Skeletal muscle satellite cell (primary cell): ENCODE measurements at regions not wholly inside any gene's neighbourhood (a gene's known extent, or its start where the extent isn't known, plus 50 kb on each side); places are given as distances from the start of the nearest gene placed in this dataset.
"Not testable (repeated sequence)": the region's sequence is repeated elsewhere in the genome, so short reads cannot be mapped to it uniquely, and the experiment has no call there.

Experiments
- H3K27me3 ChIP-seq: 2 replicates; pipeline ENCODE4 v1.7.0; 2013; ENCODE audit warnings: low read length; ENCODE audit not compliant: control insufficient read depth, insufficient read depth
- H3K36me3 ChIP-seq: 2 replicates; pipeline ENCODE4 v1.7.0; 2013; ENCODE audit warnings: mild to moderate bottlenecking, control low read depth, low read length; ENCODE audit not compliant: insufficient read depth
- H3K4me1 ChIP-seq: 2 replicates; pipeline ENCODE4 v1.7.0; 2013; ENCODE audit warnings: low read length; ENCODE audit not compliant: control insufficient read depth, insufficient read depth
- H3K4me2 ChIP-seq: 2 replicates; pipeline ENCODE4 v1.7.0; 2013; ENCODE audit warnings: mild to moderate bottlenecking, low read length
- H3K4me3 ChIP-seq: 2 replicates; pipeline ENCODE4 v1.7.0; 2013; ENCODE audit warnings: low read length
- H3K9ac ChIP-seq: 2 replicates; pipeline ENCODE4 v1.7.0; 2013; ENCODE audit warnings: mild to moderate bottlenecking, low read depth, low read length, moderate library complexity
- H3K9me3 ChIP-seq: replicated peaks from 2 replicates; pipeline ENCODE4 v1.7.0; 2013; ENCODE audit warnings: mild to moderate bottlenecking, control low read depth, low read length

- H3K9ac ChIP-seq, H3K4me3 ChIP-seq, H3K36me3 ChIP-seq, H3K9me3 ChIP-seq, H3K4me2 ChIP-seq, H3K27me3 ChIP-seq, H3K4me1 ChIP-seq: not testable (repeated sequence)
These were observed 754.1 kb downstream of the TTLL7 start for GRCh38 chr1:83244832-83245231.

- not testable (repeated sequence) for H3K4me1 ChIP-seq, H3K9me3 ChIP-seq, H3K4me2 ChIP-seq, H3K9ac ChIP-seq, H3K27me3 ChIP-seq, H3K36me3 ChIP-seq, H3K4me3 ChIP-seq
These were observed 759.4 kb downstream of the TTLL7 start for GRCh38 chr1:83239568-83239967.

DNA sequence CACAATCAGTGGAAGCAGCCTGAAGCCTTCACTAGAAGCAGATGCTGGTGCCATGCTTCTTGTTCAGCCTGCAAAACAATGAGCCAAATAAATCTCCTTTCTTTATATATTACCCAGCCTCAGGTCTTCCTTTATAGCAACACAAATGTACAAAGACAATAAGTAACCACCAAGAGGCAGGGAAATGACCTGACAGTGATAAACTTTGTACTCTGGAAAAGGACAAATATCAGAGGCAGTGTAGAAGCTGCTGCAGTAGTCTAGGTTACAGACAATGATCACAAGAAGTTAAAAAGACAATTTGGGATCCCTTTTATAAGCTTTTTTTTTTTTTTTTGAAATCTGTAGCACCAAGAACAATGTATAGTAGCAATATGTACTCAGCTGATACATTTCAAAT lies 760.3 kb downstream of the TTLL7 start:
- not testable (repeated sequence) for H3K4me3 ChIP-seq, H3K27me3 ChIP-seq, H3K9me3 ChIP-seq, H3K36me3 ChIP-seq, H3K4me2 ChIP-seq, H3K4me1 ChIP-seq, H3K9ac ChIP-seq

GRCh38 chr1:83219788-83220187 lies 779.1 kb downstream of the TTLL7 start:
- not testable (repeated sequence) for H3K4me1 ChIP-seq, H3K9me3 ChIP-seq, H3K4me3 ChIP-seq, H3K9ac ChIP-seq, H3K36me3 ChIP-seq, H3K27me3 ChIP-seq, H3K4me2 ChIP-seq

DNA sequence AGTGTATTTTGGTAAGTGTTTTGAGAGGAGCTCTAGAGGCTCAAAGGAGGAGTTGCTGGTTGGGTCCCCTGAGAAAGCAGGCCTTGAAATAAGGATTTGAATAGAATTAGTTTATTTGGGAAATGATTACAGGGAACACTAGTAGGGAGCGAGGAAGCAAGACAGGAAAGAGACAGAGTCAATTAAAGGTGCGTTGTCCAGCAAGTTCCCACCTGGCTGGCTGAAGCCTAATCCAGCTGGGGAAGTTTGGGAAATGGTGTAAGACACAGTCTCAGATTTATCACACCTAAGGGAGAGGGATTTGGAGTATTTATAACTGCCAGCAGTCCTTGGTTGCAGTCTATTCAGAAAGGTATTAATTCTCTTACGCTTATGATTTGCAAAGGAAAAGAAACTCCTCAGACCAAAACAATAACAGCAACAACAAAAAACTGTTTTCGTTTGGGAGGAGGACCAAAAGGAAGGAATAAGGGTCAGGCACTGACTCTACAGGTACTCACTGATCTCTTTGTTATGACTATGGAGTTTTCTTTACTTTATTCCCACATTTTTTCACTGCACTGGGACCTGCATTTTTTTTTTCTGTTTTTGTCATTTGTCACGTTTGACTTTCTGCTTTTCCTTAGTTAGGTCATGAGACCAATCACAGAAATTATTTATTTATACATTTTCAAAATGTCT lies 780.8 kb downstream of the TTLL7 start:
- not testable (repeated sequence) for H3K9me3 ChIP-seq, H3K4me3 ChIP-seq

DNA sequence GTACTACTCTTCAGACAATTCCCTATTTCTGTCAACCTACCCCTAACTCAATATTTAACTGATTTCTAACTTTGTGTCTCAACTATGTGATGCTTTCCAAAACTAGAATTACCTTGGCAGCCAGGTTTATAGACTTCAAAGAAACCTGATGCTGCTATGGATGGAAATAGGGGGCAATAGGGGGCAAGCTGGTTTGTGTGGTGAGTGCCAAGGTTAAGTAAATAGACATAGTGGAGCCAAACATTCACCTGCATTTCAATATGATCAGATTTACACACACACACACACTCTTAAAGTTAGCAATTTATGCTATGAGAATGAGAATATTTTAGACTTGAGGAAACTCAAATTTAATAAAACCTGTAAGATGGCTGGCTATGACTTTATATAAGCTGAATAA lies 784.6 kb downstream of the TTLL7 start:
- H3K4me1 ChIP-seq, H3K4me3 ChIP-seq, H3K9me3 ChIP-seq, H3K36me3 ChIP-seq, H3K9ac ChIP-seq, H3K4me2 ChIP-seq, H3K27me3 ChIP-seq: not testable (repeated sequence)

More for the DNA sequence above, 780.8 kb downstream of the TTLL7 start:
- not testable (repeated sequence) for H3K4me1 ChIP-seq, H3K27me3 ChIP-seq, H3K4me2 ChIP-seq, H3K9ac ChIP-seq, H3K36me3 ChIP-seq

- H3K36me3 ChIP-seq, H3K4me1 ChIP-seq, H3K9me3 ChIP-seq, H3K4me2 ChIP-seq, H3K27me3 ChIP-seq, H3K9ac ChIP-seq, H3K4me3 ChIP-seq: not testable (repeated sequence)
These were observed 785.3 kb downstream of the TTLL7 start for GRCh38 chr1:83213648-83214047.

DNA sequence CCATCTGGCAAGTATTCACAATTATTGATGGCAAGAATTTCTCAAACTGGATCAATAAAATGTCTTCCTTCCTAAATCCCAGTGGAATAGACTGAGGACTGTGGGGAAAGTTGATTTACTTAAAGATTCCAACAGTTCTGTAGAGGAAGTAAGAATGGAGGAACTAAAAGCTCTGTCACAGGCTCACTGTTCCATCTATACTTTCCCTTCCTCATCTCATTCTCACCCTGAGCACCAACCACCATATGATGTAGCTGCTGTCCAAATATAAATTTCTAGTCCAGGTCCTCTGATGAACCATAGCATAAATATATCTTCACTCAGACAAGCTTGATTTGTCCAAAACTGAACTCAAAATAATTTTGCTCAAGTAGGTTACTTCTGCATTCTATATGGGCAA lies 786.9 kb downstream of the TTLL7 start:
- not testable (repeated sequence) for H3K4me1 ChIP-seq, H3K36me3 ChIP-seq, H3K4me2 ChIP-seq, H3K4me3 ChIP-seq, H3K27me3 ChIP-seq, H3K9ac ChIP-seq, H3K9me3 ChIP-seq

DNA sequence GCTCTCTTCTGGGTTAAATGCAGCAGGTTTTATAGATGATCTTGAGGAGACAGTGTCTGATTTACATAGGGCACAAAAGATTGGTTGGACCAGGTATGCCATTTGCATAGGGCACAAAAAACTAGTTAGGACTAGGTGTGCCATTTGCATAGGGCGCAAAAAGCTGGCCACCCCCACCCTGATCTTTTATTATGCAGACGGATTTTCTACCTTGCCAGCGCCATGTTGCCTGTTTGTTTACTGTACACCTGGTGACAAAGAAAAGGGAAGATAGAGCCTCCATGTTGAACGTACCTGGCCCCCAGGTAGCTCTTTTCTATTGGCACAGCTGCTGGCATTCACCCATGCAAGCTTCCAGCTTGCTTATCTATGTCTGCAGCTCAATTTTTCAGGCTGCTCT lies 790.4 kb downstream of the TTLL7 start:
- H3K4me2 ChIP-seq, H3K27me3 ChIP-seq, H3K36me3 ChIP-seq, H3K9ac ChIP-seq, H3K4me3 ChIP-seq, H3K9me3 ChIP-seq, H3K4me1 ChIP-seq: not testable (repeated sequence)

- H3K4me2 ChIP-seq, H3K27me3 ChIP-seq, H3K4me1 ChIP-seq, H3K9me3 ChIP-seq, H3K9ac ChIP-seq, H3K4me3 ChIP-seq, H3K36me3 ChIP-seq: not testable (repeated sequence)
These were observed 804.3 kb downstream of the TTLL7 start for GRCh38 chr1:83194610-83195009.

DNA sequence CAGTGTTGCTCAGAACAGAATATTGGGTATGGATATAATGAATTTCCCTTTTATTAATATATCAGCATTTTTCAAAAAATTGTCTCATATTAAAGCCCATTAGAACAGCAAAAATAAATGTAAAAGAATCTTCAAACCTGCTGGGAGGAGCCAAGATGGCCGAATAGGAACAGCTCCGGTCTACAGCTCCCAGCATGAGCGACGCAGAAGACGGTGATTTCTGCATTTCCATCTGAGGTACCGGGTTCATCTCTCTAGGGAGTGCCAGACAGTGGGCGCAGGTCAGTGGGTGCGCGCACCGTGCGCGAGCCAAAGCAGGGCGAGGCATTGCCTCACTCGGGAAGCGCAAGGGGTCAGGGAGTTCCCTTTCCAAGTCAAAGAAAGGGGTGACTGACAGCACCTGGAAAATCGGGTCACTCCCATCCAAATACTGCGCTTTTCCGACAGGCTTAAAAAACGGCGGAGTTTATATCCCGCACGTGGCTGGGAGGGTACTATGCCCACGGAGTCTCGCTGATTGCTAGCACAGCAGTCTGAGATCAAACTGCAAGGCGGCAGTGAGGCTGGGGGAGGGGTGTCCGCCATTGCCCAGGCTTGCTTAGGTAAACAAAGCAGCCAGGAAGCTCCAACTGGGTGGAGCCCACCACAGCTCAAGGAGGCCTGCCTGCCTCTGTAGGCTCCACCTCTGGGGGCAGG lies 816.8 kb downstream of the TTLL7 start:
- H3K9ac ChIP-seq, H3K4me3 ChIP-seq, H3K4me1 ChIP-seq, H3K9me3 ChIP-seq, H3K4me2 ChIP-seq, H3K36me3 ChIP-seq, H3K27me3 ChIP-seq: not testable (repeated sequence)

DNA sequence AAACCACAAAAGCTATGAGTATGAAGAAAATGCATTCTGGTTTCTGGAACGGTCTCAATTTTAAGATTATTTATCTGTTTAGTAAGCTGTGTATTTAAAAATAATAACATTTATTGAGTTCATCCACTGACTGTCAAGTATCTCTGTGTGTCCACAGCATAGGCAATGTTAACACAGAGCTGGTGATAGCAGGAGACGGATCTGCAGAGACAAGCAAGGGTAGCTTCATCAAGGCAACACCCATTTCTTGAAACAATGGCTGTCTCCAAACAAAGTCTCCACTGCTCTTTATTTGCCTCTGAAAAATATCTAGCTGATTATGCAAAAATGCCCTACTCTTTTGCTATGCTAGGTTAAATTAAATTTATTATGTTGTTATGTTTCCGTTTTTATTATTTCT lies 818.3 kb downstream of the TTLL7 start:
- H3K36me3 ChIP-seq, H3K9ac ChIP-seq, H3K27me3 ChIP-seq, H3K4me3 ChIP-seq, H3K4me1 ChIP-seq, H3K9me3 ChIP-seq, H3K4me2 ChIP-seq: not testable (repeated sequence)
